ENCODE measurements at regions not wholly inside any gene's neighbourhood (a gene's known extent, or its start where the extent isn't known, plus 50 kb on each side); places are given as distances from the start of the nearest gene placed in this dataset.

DNA sequence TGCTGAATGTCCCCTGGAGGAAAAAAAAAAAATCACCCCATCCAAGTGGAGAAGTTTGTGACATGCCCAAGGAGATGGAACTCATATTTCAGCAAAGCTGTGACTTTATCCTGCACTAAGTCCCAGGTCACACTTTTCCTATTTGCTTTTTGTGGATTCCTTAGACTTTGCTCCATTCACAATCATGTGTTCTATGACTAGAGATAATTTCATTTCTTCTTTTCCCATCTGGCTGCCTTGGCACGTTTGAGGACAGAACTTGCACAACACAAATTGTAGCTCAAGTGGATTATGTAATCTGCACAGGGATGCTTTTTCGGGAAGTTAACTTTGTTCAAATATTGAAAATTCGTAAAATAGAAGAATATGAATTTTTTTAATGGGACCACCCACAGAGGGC lies 100.7 kb upstream of the PTPN1 start:
- Mint-ChIP-seq H3K9me3 (no peaks in the 10 kb centered on the region), H3K36me3 (no peaks in the 10 kb centered on the region), H3K4me1 (no peaks in the 10 kb centered on the region), H3K27ac (no peak overlapping the region), H3K4me3 (no peak overlapping the region)
- DNase-seq (ENCODE audit: low spot score in 2 of 2) = no peak
- no peak for ATAC-seq

DNA sequence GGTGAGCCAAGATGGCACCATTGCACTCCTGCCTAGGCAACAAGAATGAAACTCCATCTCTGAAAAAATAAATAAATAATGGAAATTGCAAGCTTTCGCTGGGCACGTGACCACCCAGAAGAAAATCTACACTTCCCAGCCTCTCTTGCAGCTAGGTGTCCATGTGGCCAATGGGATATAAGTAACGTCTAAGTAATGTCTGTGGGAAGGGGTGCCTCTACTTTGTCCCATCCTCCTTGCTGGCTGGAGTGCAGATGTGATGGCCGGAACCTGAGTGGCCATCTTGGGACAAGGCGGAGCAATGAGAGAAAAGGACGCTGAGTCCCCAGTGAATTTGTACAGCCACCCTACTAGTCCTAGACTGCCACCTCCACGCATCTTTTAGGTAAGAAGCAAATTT lies 99.8 kb upstream of the PTPN1 start:
- no peaks in the 10 kb centered on the region for H3K9me3 Mint-ChIP-seq
- H3K4me3 Mint-ChIP-seq = no peak overlapping the region
- no peaks in the 10 kb centered on the region for H3K4me1 Mint-ChIP-seq
- no peak overlapping the region for H3K27ac Mint-ChIP-seq
- H3K36me3 Mint-ChIP-seq = no peaks in the 10 kb centered on the region
- ATAC-seq = no peak
- no peak for DNase-seq (ENCODE audit: low spot score in 2 of 2)

DNA sequence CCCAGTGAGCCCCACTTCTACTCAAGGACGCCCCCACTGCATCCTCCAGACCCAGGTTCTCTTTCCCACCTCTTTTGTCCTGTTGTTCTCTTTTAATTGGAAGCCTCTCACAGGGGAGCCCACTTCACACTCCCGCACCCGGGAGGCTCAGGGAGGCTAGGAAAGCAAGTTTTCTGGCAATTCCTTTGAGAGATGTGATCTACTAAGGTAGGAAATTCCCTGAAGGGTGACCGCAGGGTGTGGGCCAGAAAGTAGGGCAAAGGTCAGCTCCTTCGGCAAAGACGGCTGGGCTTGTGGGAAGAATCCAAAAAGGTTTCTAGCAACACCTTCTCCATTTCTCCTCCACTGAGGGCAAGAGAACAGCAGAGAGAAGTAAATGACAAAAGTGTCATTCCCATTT lies 98.1 kb upstream of the PTPN1 start:
- no peak for ATAC-seq
- DNase-seq (ENCODE audit: low spot score in 2 of 2) = no peak
- H3K36me3 Mint-ChIP-seq = no peaks in the 10 kb centered on the region
- H3K27ac Mint-ChIP-seq = no peak overlapping the region
- H3K4me3 Mint-ChIP-seq = no peak overlapping the region
- H3K4me1 Mint-ChIP-seq = no peaks in the 10 kb centered on the region
- no peaks in the 10 kb centered on the region for H3K9me3 Mint-ChIP-seq

DNA sequence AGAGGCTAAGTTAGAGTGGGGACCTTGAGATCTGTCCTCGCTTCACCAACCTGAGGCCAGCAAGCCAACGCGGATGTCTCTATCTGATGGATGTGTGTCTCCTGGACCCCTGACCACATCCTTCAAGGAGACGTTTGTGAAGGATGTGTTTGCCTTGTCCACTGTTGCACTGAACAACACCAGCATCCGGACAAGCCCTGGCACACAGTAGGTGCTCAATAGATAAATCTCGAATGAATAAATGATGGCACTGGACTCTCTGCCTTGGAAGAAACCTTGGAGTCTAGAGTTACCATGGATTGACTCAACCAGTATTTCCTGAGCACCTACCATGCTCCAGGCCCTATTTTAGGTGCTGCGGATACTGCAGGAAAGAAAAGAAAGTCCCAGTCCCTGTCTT lies 97.7 kb upstream of the PTPN1 start:
- ATAC-seq (no peak), DNase-seq (ENCODE audit: low spot score in 2 of 2) (no peak)
- H3K4me1 Mint-ChIP-seq = no peaks in the 10 kb centered on the region
- H3K36me3 Mint-ChIP-seq = no peaks in the 10 kb centered on the region
- no peak overlapping the region for H3K27ac Mint-ChIP-seq
- no peak overlapping the region for H3K4me3 Mint-ChIP-seq
- H3K9me3 Mint-ChIP-seq = no peaks in the 10 kb centered on the region

DNA sequence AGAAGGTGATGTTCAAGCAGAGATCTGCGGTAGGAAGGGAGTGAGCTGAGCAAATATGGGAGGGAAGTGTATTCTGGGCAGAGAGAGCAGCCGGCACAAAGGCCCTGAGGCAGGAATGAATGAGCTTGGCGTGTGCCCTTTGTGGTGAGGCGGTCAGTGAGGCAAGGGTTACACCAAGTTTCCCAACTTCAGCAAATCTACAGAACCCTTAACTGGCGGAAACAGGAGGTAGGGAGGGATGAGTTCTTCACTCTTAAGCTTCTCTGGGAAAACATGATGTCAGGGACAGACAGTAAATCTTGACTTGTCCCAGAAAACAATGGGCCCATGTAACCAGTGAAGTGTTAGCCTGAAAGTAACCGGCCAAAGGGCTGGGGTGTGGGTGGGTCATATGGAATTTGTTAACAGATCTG lies 97.1 kb upstream of the PTPN1 start:
- Mint-ChIP-seq H3K27ac (no peak overlapping the region), H3K9me3 (no peaks in the 10 kb centered on the region), H3K4me1 (no peaks in the 10 kb centered on the region), H3K4me3 (no peak overlapping the region), H3K36me3 (no peaks in the 10 kb centered on the region)
- ATAC-seq (no peak), DNase-seq (ENCODE audit: low spot score in 2 of 2) (no peak)

DNA sequence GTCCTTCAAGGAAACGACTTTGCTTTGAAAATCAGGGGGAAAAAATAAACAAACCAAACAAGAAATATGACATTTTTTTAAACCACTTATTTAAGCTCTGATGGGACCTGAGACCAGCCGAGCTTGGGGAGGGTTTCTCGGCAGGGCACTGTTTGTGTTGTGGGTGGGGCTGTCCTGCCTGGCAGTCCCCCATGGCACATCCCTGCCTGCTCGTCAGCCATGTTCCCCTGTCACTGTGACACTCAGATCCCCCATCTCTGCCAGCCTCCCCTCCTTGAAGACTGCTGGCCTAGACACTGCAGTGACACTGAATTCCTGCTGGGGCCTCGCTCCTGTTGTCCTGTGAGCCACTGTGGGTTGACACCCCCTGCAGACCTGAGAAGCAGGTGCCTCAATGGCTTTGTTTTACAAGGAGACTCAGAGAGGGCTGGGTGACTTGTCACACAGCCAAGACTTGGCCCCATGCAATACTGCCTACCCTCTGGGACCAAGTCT lies 95.1 kb upstream of the PTPN1 start:
- Mint-ChIP-seq H3K9me3 (no peaks in the 10 kb centered on the region), H3K36me3 (no peaks in the 10 kb centered on the region), H3K27ac (no peak overlapping the region), H3K4me1 (no peaks in the 10 kb centered on the region), H3K4me3 (no peak overlapping the region)
- DNase-seq (ENCODE audit: low spot score in 2 of 2) (no peak), ATAC-seq (no peak)

DNA sequence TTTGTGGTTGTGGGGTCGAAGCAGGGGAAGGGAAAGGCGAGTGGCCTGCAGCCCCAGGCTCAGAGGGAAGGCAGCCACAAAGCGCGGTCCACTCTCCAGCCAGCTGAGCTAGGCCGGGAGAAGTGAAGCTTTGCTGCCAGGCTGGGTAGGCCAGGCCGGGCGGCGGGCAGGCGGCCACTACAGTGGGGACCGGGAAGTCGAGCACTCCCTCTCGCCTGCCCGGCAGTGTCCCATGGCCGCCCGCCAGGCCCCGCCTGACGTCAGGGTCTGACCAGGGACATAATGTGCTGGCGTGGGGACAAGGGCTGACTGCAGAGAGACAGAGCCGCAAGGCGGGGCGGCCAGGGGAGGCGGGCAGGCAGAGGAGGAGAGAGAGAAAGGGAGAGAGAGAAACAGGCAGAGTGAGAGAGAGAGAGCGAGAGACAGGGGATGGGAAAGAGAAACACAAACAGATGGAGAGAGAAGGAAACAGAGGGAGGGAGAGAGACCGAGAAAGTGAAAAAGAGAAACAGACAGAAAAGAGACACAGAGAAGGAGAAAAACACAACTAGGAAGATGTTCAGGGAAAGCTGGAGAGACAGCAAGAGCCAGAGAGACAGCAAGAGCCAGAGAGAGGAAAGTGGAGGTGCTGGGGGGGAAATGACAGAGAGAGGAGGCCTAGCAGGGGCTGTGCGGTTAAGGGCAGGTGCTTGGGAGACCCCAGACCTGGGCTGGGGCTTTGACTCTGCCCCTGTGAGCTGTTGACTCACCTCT lies 94.5 kb upstream of the PTPN1 start:
- H3K36me3 Mint-ChIP-seq = no peaks in the 10 kb centered on the region
- no peak for ATAC-seq
- H3K27ac Mint-ChIP-seq = no peak overlapping the region
- H3K9me3 Mint-ChIP-seq = no peaks in the 10 kb centered on the region
- H3K4me1 Mint-ChIP-seq = no peaks in the 10 kb centered on the region
- H3K4me3 Mint-ChIP-seq = no peak overlapping the region
- no peak for DNase-seq (ENCODE audit: low spot score in 2 of 2)

DNA sequence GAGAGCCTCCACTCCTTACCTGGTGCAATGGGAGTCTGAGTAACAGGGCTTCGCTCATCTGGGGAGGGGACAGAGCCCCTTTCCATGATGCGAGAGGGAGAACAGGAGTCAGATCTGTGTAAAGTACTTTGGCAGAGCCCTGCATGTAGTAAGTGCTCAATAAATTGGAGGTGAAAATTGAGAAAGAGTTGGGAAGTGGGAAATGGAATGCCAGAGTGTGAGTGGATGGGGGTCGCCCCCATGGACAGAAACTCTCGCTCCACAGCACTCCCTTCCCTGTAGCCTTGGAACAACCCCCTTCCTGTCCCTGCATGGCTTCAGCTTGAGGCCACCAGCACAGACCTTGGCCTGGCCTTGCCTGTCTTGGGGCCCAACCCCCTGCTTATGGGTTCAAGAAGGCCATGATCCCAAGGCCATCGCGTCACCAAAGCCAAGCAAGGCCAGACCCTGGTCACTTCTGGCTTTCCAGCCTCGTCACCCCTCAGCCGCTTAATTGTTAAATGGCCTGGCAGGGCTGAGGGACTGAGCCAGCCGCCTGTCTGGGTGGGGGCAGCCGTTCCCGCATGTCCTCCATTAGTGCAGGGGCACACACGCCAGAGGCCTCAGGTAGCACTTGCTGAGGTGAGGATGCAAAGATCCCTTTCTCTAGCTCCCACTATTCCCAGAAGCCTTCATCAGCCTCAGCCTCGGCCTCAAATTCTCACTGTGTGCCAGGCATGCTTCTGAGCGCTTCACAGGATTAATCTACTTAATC lies 93.7 kb upstream of the PTPN1 start:
- Mint-ChIP-seq H3K4me3 (no peak overlapping the region), H3K4me1 (no peaks in the 10 kb centered on the region), H3K27ac (no peak overlapping the region), H3K9me3 (no peaks in the 10 kb centered on the region), H3K36me3 (no peaks in the 10 kb centered on the region)
- no peak for ATAC-seq
- no peak for DNase-seq (ENCODE audit: low spot score in 2 of 2)

DNA sequence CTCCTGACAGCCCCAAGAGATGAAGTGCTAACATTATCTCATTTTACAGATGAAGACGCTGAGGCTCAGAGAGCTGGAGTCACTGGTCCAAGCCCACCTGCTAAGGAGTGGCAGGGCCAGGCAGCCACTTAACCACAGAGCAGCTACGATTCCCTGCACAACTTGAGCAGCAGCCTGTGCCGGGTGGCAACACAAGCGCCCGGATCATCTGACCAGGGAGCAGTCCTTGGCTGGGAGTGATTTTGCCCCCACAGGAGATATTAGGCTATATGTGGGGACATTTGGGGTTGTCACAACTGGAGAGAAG lies 93.2 kb upstream of the PTPN1 start:
- Mint-ChIP-seq H3K4me3 (no peak overlapping the region), H3K27ac (no peak overlapping the region), H3K9me3 (no peaks in the 10 kb centered on the region), H3K4me1 (no peaks in the 10 kb centered on the region), H3K36me3 (no peaks in the 10 kb centered on the region)
- DNase-seq (ENCODE audit: low spot score in 2 of 2) = no peak
- no peak for ATAC-seq

DNA sequence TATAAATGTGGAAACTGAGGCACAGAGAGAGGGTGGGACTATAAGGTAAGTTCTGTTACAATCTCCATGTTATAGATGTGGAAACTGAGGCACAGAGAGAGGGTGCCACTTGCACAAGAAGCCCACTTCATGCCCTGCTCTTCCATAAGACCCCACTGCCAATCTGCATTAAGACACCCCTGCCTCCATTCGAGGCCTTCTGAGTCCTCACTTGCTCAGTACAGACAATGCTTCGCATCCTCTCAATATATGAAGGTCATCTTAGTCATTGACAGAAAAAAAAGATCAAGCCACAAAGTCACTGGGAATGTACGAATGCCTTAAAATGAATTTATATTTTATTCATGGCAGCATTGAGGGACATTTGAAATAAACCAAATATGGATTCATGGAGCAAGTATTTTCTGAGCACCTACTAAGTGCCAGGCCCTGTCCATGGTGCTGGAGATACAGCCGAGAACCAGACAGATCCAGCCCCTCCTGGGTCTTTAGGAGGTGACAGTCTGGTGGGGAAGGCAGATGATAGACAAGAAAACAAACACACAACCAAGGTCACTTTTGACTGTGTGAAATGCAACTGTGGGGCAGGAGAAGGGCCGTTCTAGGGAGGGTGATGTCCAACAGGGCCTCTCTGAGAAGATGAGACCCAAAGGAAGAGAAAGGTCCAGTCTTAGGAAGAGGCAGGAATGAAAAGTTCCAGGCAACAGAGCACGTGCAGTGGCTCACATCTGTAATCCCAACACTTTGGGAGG lies 92.5 kb upstream of the PTPN1 start:
- ATAC-seq (no peak), DNase-seq (ENCODE audit: low spot score in 2 of 2) (no peak)
- H3K9me3 Mint-ChIP-seq = no peaks in the 10 kb centered on the region
- H3K27ac Mint-ChIP-seq = no peak overlapping the region
- H3K4me1 Mint-ChIP-seq = peaks cover 4% of the 10 kb centered on the region
- H3K4me3 Mint-ChIP-seq = no peak overlapping the region
- no peaks in the 10 kb centered on the region for H3K36me3 Mint-ChIP-seq

DNA sequence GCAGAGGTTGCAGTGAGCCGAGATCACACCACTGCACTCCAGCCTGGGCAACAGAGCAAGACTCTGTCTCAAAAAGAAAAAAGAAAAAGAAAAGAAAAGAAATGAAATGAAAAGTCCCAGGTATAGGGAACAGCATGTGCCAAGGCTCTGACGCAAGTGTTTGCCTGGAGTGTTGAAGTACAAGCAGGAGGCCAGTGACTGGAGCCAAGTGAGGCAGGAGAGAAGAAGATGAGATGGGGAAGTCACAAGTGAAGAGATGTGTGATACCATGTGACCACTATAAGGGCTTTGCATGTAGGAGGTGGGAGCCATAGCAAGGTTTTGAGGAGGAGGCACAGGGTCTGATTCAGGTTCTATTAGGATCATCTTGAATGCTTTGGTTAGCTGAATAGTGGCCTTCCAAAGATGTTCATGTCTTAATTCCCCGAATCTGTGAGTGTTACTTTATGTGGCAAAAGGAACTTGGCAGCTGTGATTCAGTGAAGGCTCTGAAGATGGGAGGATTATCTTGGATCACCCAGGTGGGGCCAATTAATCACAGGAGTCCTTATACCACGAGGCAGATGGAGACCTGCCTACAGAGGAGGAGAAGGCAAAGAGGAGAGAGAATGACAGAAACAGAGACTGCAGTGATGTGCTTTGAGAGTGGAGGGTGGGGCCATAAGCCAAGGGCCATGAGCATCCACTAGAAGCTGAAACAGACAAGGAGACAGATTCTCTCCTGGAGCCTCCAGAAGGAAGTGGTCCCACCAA lies 91.1 kb upstream of the PTPN1 start:
- Mint-ChIP-seq H3K4me3 (no peak overlapping the region), H3K36me3 (no peaks in the 10 kb centered on the region)

DNA sequence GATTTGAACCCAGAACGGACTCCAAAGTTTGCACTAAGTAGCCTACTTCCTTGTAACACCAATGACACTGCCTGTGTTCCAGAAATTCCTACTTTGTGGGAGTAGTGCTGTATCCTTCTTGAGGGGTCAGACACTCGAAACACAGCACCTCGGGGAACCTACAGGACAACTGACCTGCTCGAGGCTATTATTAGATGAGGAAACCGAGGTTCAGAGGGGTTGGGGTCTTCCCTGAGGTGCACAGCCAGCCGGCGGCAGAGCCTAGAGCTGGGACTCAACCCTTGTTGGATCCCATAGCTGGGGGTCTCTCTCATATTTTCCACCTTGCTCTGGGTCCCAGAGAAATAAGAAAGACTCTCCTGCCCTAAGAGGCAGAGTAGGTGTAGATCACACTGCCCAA lies 89.8 kb upstream of the PTPN1 start:
- no peak for ATAC-seq
- Mint-ChIP-seq H3K9me3 (no peaks in the 10 kb centered on the region), H3K4me3 (no peak overlapping the region), H3K36me3 (no peaks in the 10 kb centered on the region), H3K4me1 (peaks cover 5% of the 10 kb centered on the region), H3K27ac (no peak overlapping the region)
- DNase-seq (ENCODE audit: low spot score in 2 of 2) = no peak

More for the DNA sequence above, 91.1 kb upstream of the PTPN1 start:
- Mint-ChIP-seq H3K4me1 (peaks cover 5% of the 10 kb centered on the region), H3K27ac (no peak overlapping the region), H3K9me3 (no peaks in the 10 kb centered on the region)
- ATAC-seq = no peak
- no peak for DNase-seq (ENCODE audit: low spot score in 2 of 2)

DNA sequence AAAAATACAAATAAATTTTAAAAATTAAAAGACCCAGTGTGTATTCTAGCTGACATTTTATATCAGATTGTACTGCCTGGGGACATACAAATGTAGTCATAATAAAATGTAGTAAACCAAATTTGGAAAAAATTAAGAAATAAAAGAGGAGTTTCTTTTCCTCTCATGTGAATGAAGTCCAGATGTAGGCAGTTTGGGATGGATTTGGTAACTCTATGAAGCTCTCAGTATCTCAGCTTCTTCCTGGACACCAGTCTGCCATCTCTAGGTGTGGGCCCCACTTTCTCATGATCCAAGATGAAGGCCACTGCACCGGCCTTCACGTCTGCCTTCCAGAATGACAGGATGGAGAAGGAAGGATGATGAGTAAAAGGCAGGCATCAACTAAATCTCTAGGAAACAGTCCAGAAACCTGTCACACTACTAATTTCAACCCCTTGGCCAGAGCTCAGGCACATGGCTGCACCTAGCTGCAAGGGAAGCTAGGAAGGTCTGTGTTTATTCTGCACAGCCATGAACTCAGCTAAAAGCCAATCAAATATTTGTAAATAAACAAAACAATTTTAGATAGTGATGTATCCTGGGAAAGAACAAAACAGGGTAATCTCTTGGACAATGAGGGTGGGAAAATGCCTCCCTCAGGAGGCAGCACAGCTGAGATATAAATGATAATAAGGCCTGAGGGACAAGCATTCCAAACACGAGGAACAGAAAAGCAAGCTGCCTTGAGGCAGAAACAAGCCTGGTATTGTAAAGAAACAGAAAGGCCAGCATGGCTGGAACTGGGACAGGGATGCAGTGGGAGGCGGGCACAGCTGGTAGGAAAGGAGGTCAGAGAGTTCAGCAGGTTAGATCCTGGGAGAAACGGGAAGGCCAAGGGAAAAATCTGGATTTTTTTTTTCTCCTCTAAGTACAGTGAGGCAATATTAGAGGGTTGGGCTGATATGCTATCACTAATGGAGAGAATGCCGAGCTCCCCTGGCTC lies 88.5 kb upstream of the PTPN1 start:
- H3K4me1 Mint-ChIP-seq = peaks cover 5% of the 10 kb centered on the region
- H3K4me3 Mint-ChIP-seq = no peak overlapping the region
- DNase-seq (ENCODE audit: low spot score in 2 of 2) (no peak), ATAC-seq (no peak)
- no peaks in the 10 kb centered on the region for H3K9me3 Mint-ChIP-seq
- H3K27ac Mint-ChIP-seq = no peak overlapping the region
- no peaks in the 10 kb centered on the region for H3K36me3 Mint-ChIP-seq

DNA sequence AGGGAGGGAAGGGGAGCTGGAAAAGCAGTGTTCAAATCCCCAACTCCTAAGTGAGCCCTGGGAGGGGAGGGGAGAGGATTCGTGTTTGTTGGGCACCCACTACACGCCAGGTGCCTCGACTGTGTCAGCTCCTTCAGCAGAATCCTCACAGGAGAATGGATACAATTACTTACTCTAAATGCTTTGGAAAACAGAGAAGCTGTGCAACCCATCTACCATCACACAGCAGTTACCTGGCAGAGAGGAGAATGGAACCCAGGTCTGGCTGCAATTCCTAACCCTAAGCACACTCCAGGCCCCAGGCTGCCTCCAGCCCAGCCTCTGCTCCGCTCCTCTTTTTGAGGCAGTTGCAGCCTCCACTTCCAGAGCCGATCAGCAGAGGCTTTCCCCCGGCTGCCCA lies 86.4 kb upstream of the PTPN1 start:
- no peak overlapping the region for H3K4me3 Mint-ChIP-seq
- no peak overlapping the region for H3K27ac Mint-ChIP-seq
- no peaks in the 10 kb centered on the region for H3K36me3 Mint-ChIP-seq
- no peak for DNase-seq (ENCODE audit: low spot score in 2 of 2)
- no peak for ATAC-seq
- H3K9me3 Mint-ChIP-seq = no peaks in the 10 kb centered on the region
- peaks cover 5% of the 10 kb centered on the region for H3K4me1 Mint-ChIP-seq

Data from stimulated activated effector memory CD8-positive, alpha-beta T cell treated with anti-CD3 and anti-CD28 coated beads, Interleukin-12 subunit alpha, Interleukin-12 subunit beta, amount 100 ng/mL, for 72 hours (primary cell).